ENCODE measurements at regions not wholly inside any gene's neighbourhood (a gene's known extent, or its start where the extent isn't known, plus 50 kb on each side); places are given as distances from the start of the nearest gene placed in this dataset.

DNA sequence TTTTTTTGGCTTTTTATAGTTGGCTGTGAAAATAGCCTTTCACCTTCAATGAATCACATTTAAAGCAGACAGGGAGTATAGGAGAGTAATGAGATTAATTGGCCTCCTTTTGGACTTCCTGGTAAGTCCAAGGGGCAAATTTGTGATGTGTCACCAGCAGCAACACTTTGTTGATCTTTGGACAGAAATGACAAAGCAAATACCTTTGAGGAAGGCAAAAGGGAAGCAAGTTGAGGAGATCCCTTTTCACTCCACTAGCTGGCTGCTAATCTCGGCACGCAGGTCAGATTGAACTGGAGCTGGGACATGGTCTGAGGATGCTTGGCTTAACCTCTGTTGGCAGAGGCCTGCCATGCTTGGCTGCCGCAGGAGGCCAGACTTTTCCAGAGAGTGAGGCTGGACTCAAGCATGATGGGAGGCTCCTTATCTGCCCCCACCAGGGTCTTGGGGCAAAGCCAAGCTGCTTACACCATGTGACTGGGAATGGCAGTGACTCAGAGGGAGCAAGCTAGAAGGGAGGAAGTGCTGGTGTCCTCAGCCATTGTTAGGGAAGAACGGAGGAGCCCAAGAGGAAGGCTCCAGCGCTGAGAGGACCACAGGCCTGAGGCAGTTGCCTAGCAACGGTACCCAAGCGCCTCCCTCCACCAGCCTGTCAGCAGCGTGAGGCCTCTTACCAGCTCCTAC, 174.5 kb upstream of the MAP1B start (continued):
- TF ChIP-seq, protein P1, sequence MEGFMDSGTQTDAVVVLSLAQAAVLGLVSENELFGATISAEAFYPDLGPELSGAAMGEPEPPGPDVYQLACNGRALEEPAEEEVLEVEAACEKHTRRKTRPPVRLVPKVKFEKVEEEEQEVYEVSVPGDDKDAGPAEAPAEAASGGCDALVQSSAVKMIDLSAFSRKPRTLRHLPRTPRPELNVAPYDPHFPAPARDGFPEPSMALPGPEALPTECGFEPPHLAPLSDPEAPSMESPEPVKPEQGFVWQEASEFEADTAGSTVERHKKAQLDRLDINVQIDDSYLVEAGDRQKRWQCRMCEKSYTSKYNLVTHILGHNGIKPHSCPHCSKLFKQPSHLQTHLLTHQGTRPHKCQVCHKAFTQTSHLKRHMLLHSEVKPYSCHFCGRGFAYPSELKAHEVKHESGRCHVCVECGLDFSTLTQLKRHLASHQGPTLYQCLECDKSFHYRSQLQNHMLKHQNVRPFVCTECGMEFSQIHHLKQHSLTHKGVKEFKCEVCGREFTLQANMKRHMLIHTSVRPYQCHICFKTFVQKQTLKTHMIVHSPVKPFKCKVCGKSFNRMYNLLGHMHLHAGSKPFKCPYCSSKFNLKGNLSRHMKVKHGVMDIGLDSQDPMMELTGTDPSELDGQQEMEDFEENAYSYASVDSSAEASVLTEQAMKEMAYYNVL (CRISPR knock-in tag; IDR thresholded peaks at IDR 0.05; ENCODE audit: borderline replicate concordance), result 0 out of 2 replicates have a peak, but pooled peaks have one; percentile 32
- TF ChIP-seq RXRA (CRISPR knock-in tag; IDR thresholded peaks at IDR 0.05) (no peak), PITX1 (CRISPR knock-in tag; IDR thresholded peaks at IDR 0.05) (no peak), GPN1 (CRISPR knock-in tag; IDR thresholded peaks at IDR 0.05; ENCODE audit: borderline replicate concordance) (no peak), ZNF615 (CRISPR knock-in tag; IDR thresholded peaks at IDR 0.05; ENCODE audit: borderline replicate concordance) (no peak), PAF1 (CRISPR knock-in tag; IDR thresholded peaks at IDR 0.05) (no peak), TEAD3 (CRISPR knock-in tag; optimal IDR thresholded peaks at IDR 0.05; ENCODE audit: borderline replicate concordance) (peak; percentile 73), KLF16 (CRISPR knock-in tag; IDR thresholded peaks at IDR 0.05) (0 out of 4 replicates have a peak, but pooled peaks of 1 of the 2 experiments have one; percentile 21), FOXA1 (IDR thresholded peaks at IDR 0.05) (no peak), FOXA1 (CRISPR knock-in tag; IDR thresholded peaks at IDR 0.05) (peak; percentile 57), ZNF510 (CRISPR knock-in tag; IDR thresholded peaks at IDR 0.05; ENCODE audit: low read depth) (no peak), NFIB (CRISPR knock-in tag; IDR thresholded peaks at IDR 0.05; ENCODE audit: borderline replicate concordance) (no peak), SMARCE1 (IDR thresholded peaks at IDR 0.05; ENCODE audit: borderline replicate concordance) (no peak), ZNF124 (CRISPR knock-in tag; IDR thresholded peaks at IDR 0.05) (no peak)
- TF ChIP-seq, protein P2, sequence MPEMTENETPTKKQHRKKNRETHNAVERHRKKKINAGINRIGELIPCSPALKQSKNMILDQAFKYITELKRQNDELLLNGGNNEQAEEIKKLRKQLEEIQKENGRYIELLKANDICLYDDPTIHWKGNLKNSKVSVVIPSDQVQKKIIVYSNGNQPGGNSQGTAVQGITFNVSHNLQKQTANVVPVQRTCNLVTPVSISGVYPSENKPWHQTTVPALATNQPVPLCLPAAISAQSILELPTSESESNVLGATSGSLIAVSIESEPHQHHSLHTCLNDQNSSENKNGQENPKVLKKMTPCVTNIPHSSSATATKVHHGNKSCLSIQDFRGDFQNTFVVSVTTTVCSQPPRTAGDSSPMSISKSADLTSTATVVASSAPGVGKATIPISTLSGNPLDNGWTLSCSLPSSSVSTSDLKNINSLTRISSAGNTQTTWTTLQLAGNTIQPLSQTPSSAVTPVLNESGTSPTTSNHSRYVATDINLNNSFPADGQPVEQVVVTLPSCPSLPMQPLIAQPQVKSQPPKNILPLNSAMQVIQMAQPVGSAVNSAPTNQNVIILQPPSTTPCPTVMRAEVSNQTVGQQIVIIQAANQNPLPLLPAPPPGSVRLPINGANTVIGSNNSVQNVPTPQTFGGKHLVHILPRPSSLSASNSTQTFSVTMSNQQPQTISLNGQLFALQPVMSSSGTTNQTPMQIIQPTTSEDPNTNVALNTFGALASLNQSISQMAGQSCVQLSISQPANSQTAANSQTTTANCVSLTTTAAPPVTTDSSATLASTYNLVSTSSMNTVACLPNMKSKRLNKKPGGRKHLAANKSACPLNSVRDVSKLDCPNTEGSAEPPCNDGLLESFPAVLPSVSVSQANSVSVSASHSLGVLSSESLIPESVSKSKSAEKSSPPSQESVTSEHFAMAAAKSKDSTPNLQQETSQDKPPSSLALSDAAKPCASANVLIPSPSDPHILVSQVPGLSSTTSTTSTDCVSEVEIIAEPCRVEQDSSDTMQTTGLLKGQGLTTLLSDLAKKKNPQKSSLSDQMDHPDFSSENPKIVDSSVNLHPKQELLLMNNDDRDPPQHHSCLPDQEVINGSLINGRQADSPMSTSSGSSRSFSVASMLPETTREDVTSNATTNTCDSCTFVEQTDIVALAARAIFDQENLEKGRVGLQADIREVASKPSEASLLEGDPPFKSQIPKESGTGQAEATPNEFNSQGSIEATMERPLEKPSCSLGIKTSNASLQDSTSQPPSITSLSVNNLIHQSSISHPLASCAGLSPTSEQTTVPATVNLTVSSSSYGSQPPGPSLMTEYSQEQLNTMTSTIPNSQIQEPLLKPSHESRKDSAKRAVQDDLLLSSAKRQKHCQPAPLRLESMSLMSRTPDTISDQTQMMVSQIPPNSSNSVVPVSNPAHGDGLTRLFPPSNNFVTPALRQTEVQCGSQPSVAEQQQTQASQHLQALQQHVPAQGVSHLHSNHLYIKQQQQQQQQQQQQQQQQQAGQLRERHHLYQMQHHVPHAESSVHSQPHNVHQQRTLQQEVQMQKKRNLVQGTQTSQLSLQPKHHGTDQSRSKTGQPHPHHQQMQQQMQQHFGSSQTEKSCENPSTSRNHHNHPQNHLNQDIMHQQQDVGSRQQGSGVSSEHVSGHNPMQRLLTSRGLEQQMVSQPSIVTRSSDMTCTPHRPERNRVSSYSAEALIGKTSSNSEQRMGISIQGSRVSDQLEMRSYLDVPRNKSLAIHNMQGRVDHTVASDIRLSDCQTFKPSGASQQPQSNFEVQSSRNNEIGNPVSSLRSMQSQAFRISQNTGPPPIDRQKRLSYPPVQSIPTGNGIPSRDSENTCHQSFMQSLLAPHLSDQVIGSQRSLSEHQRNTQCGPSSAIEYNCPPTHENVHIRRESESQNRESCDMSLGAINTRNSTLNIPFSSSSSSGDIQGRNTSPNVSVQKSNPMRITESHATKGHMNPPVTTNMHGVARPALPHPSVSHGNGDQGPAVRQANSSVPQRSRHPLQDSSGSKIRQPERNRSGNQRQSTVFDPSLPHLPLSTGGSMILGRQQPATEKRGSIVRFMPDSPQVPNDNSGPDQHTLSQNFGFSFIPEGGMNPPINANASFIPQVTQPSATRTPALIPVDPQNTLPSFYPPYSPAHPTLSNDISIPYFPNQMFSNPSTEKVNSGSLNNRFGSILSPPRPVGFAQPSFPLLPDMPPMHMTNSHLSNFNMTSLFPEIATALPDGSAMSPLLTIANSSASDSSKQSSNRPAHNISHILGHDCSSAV (CRISPR knock-in tag; IDR thresholded peaks at IDR 0.05; ENCODE audit: borderline replicate concordance), result no peak
- TF ChIP-seq, protein P3, sequence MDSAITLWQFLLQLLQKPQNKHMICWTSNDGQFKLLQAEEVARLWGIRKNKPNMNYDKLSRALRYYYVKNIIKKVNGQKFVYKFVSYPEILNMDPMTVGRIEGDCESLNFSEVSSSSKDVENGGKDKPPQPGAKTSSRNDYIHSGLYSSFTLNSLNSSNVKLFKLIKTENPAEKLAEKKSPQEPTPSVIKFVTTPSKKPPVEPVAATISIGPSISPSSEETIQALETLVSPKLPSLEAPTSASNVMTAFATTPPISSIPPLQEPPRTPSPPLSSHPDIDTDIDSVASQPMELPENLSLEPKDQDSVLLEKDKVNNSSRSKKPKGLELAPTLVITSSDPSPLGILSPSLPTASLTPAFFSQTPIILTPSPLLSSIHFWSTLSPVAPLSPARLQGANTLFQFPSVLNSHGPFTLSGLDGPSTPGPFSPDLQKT (CRISPR knock-in tag; IDR thresholded peaks at IDR 0.05; ENCODE audit: borderline replicate concordance), result no peak
- TF ChIP-seq, protein P4, sequence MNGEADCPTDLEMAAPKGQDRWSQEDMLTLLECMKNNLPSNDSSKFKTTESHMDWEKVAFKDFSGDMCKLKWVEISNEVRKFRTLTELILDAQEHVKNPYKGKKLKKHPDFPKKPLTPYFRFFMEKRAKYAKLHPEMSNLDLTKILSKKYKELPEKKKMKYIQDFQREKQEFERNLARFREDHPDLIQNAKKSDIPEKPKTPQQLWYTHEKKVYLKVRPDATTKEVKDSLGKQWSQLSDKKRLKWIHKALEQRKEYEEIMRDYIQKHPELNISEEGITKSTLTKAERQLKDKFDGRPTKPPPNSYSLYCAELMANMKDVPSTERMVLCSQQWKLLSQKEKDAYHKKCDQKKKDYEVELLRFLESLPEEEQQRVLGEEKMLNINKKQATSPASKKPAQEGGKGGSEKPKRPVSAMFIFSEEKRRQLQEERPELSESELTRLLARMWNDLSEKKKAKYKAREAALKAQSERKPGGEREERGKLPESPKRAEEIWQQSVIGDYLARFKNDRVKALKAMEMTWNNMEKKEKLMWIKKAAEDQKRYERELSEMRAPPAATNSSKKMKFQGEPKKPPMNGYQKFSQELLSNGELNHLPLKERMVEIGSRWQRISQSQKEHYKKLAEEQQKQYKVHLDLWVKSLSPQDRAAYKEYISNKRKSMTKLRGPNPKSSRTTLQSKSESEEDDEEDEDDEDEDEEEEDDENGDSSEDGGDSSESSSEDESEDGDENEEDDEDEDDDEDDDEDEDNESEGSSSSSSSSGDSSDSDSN (CRISPR knock-in tag; IDR thresholded peaks at IDR 0.05), result no peak
